ENCODE measurements at regions not wholly inside any gene's neighbourhood (a gene's known extent, or its start where the extent isn't known, plus 50 kb on each side); places are given as distances from the start of the nearest gene placed in this dataset.

GRCh38 chr1:221608835-221609320 is 133.0 kb downstream of the DUSP10 start (continued):
- no peak for TF ChIP-seq BACH2 (CRISPR knock-in tag; IDR thresholded peaks at IDR 0.05; ENCODE audit: borderline replicate concordance)
- no peak for TF ChIP-seq ZNF8 (CRISPR knock-in tag; IDR thresholded peaks at IDR 0.05)
- TF ChIP-seq CSRNP3 (CRISPR knock-in tag; IDR thresholded peaks at IDR 0.05): no peak
- TF ChIP-seq ZFP3 (CRISPR knock-in tag; IDR thresholded peaks at IDR 0.05): no peak
- no peak for TF ChIP-seq ZNF70 (CRISPR knock-in tag; IDR thresholded peaks at IDR 0.05)

GRCh38 chr1:221611656-221612046 is 130.2 kb downstream of the DUSP10 start:
- no peak; the same call in 2 of the 3 replicates for ATAC-seq
- no peak for TF ChIP-seq GLIS3 (CRISPR knock-in tag; IDR thresholded peaks at IDR 0.05)
- no peak for TF ChIP-seq TCF4 (CRISPR knock-in tag; IDR thresholded peaks at IDR 0.05; ENCODE audit: borderline replicate concordance)
- TF ChIP-seq ZC3H10 (CRISPR knock-in tag; IDR thresholded peaks at IDR 0.05): no peak
- no peak for TF ChIP-seq ZNF8 (CRISPR knock-in tag; IDR thresholded peaks at IDR 0.05)
- no peak for TF ChIP-seq ZNF70 (CRISPR knock-in tag; IDR thresholded peaks at IDR 0.05)
- TF ChIP-seq OSR1 (CRISPR knock-in tag; IDR thresholded peaks at IDR 0.05): no peak
- TF ChIP-seq CSDC2 (CRISPR knock-in tag; IDR thresholded peaks at IDR 0.05): no peak
- no peak for TF ChIP-seq ARNTL (CRISPR knock-in tag; IDR thresholded peaks at IDR 0.05; ENCODE audit: borderline replicate concordance, low read depth)
- TF ChIP-seq, protein P1, sequence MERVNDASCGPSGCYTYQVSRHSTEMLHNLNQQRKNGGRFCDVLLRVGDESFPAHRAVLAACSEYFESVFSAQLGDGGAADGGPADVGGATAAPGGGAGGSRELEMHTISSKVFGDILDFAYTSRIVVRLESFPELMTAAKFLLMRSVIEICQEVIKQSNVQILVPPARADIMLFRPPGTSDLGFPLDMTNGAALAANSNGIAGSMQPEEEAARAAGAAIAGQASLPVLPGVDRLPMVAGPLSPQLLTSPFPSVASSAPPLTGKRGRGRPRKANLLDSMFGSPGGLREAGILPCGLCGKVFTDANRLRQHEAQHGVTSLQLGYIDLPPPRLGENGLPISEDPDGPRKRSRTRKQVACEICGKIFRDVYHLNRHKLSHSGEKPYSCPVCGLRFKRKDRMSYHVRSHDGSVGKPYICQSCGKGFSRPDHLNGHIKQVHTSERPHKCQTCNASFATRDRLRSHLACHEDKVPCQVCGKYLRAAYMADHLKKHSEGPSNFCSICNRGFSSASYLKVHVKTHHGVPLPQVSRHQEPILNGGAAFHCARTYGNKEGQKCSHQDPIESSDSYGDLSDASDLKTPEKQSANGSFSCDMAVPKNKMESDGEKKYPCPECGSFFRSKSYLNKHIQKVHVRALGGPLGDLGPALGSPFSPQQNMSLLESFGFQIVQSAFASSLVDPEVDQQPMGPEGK (CRISPR knock-in tag; IDR thresholded peaks at IDR 0.05; ENCODE audit: borderline replicate concordance): no peak
- TF ChIP-seq TOX (CRISPR knock-in tag; IDR thresholded peaks at IDR 0.05; ENCODE audit: borderline replicate concordance): no peak
- no peak for TF ChIP-seq RARB (CRISPR knock-in tag; IDR thresholded peaks at IDR 0.05)
- TF ChIP-seq, protein P2, sequence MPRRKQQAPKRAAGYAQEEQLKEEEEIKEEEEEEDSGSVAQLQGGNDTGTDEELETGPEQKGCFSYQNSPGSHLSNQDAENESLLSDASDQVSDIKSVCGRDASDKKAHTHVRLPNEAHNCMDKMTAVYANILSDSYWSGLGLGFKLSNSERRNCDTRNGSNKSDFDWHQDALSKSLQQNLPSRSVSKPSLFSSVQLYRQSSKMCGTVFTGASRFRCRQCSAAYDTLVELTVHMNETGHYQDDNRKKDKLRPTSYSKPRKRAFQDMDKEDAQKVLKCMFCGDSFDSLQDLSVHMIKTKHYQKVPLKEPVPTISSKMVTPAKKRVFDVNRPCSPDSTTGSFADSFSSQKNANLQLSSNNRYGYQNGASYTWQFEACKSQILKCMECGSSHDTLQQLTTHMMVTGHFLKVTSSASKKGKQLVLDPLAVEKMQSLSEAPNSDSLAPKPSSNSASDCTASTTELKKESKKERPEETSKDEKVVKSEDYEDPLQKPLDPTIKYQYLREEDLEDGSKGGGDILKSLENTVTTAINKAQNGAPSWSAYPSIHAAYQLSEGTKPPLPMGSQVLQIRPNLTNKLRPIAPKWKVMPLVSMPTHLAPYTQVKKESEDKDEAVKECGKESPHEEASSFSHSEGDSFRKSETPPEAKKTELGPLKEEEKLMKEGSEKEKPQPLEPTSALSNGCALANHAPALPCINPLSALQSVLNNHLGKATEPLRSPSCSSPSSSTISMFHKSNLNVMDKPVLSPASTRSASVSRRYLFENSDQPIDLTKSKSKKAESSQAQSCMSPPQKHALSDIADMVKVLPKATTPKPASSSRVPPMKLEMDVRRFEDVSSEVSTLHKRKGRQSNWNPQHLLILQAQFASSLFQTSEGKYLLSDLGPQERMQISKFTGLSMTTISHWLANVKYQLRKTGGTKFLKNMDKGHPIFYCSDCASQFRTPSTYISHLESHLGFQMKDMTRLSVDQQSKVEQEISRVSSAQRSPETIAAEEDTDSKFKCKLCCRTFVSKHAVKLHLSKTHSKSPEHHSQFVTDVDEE (CRISPR knock-in tag; IDR thresholded peaks at IDR 0.05): no peak
- TF ChIP-seq, protein P3, sequence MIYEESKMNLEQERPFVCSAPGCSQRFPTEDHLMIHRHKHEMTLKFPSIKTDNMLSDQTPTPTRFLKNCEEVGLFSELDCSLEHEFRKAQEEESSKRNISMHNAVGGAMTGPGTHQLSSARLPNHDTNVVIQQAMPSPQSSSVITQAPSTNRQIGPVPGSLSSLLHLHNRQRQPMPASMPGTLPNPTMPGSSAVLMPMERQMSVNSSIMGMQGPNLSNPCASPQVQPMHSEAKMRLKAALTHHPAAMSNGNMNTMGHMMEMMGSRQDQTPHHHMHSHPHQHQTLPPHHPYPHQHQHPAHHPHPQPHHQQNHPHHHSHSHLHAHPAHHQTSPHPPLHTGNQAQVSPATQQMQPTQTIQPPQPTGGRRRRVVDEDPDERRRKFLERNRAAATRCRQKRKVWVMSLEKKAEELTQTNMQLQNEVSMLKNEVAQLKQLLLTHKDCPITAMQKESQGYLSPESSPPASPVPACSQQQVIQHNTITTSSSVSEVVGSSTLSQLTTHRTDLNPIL (CRISPR knock-in tag; IDR thresholded peaks at IDR 0.05; ENCODE audit: low read depth): no peak
- TF ChIP-seq ZNF565 (CRISPR knock-in tag; conservative IDR thresholded peaks at IDR 0.05; ENCODE audit: low read depth): no peak
- TF ChIP-seq ISL1 (CRISPR knock-in tag; IDR thresholded peaks at IDR 0.05): no peak
- TF ChIP-seq CSRNP3 (CRISPR knock-in tag; IDR thresholded peaks at IDR 0.05): no peak; the same call in 1 of the 2 replicates

DNA sequence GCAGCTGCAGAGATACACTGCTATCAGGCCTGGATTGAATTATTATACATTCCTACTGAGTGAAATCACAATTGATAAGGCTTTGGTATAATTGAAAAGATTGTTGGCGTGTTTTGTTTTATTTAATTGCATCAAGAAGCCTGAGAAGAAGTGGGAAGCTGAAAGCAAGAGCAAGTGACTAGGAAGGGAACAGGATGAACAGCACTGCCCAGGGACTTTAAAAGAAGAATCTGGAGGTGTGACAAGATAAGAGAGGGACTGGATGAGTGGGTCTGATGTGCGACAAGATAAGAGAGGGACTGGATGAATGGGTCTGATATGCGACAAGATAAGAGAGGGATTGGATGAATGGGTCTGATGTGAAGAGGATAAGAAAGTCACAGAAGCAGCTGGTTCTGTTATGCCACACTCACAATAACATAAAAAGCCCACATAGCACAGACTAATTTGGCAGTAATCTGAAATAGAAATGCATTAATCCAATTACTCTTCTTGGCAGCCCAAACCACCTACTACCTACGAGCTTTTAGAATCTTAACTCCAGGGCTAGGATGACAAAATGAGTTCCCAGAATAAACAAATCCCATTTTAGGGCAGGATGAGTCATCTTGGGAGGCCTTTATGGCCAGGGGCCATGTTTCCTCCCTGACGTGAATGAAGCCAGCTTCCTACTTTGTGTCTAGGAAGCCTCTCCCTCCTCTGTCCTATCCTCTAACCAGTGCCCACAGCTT is 129.7 kb downstream of the DUSP10 start:
- ATAC-seq: peak; percentile 99
- TF ChIP-seq ZC3H10 (CRISPR knock-in tag; IDR thresholded peaks at IDR 0.05) (peak; percentile 72; the same call in 1 of the 2 replicates), PPARA (CRISPR knock-in tag; IDR thresholded peaks at IDR 0.05; ENCODE audit: borderline replicate concordance) (no peak), ZFP30 (CRISPR knock-in tag; IDR thresholded peaks at IDR 0.05) (no peak), GLIS3 (CRISPR knock-in tag; IDR thresholded peaks at IDR 0.05) (no peak), OSR1 (CRISPR knock-in tag; IDR thresholded peaks at IDR 0.05) (no peak), RARB (CRISPR knock-in tag; IDR thresholded peaks at IDR 0.05) (no peak), ZNF565 (CRISPR knock-in tag; conservative IDR thresholded peaks at IDR 0.05; ENCODE audit: low read depth) (no peak), TCF4 (CRISPR knock-in tag; IDR thresholded peaks at IDR 0.05; ENCODE audit: borderline replicate concordance) (peak; percentile 85; the same call in 1 of the 2 replicates), ZNF70 (CRISPR knock-in tag; IDR thresholded peaks at IDR 0.05) (no peak), CSRNP3 (CRISPR knock-in tag; IDR thresholded peaks at IDR 0.05) (0 out of 2 replicates have a peak, but pooled peaks have one; percentile 55), ARNTL (CRISPR knock-in tag; IDR thresholded peaks at IDR 0.05; ENCODE audit: borderline replicate concordance, low read depth) (no peak)
- TF ChIP-seq, protein P3 (CRISPR knock-in tag; IDR thresholded peaks at IDR 0.05; ENCODE audit: low read depth): peak; percentile 96; the same call in 1 of the 2 replicates
- TF ChIP-seq, protein P4, sequence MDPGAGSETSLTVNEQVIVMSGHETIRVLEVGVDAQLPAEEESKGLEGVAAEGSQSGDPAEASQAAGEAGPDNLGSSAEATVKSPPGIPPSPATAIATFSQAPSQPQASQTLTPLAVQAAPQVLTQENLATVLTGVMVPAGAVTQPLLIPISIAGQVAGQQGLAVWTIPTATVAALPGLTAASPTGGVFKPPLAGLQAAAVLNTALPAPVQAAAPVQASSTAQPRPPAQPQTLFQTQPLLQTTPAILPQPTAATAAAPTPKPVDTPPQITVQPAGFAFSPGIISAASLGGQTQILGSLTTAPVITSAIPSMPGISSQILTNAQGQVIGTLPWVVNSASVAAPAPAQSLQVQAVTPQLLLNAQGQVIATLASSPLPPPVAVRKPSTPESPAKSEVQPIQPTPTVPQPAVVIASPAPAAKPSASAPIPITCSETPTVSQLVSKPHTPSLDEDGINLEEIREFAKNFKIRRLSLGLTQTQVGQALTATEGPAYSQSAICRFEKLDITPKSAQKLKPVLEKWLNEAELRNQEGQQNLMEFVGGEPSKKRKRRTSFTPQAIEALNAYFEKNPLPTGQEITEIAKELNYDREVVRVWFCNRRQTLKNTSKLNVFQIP (CRISPR knock-in tag; IDR thresholded peaks at IDR 0.05; ENCODE audit: borderline replicate concordance, low read depth): no peak
